ENCODE measurements at regions not wholly inside any gene's neighbourhood (a gene's known extent, or its start where the extent isn't known, plus 50 kb on each side); places are given as distances from the start of the nearest gene placed in this dataset.
A peak's percentile ranks its signal among the peaks of the same experiment; 100 is the strongest.

DNA sequence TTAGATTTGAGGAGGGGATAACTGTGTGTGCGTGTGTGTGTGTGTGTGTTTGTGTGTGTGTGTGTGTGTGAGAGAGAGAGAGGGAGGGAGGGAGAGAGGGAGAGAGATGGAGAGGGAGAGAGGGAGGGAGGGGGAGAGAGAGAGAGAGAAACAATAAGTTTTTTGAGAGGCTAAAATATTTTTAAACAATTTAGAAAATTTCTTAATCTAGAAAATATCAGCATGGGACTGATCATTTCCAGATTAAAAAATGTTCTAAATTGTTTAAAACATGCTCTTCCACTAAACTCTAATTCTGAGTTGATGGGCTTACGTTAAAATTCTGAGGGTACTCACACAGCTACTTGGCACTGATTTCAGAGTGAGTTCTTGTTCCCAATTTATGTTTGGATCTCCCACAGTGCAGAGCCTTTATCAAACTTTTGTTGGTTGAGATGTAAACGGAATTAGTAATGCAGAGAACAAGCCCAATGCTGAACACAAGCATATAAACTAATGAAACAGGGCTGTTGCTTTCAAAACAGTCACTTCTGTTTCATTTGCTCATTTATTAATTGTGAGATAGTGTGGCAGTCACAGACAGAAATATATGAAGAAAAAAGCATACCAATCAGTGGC lies 73.4 kb upstream of the RGS2 start:
- no peaks in the 10 kb centered on the region for H3K9me3 ChIP-seq (ENCODE audit: insufficient read depth in 2 of 2, low read depth in 1 of 2, low read length in 1 of 2)
- H3K79me2 ChIP-seq (ENCODE audit: control insufficient read depth in 1 of 2, insufficient read depth in 2 of 2, low read length in 2 of 2), result no peaks in the 10 kb centered on the region
- H4K5ac ChIP-seq (ENCODE audit: insufficient read length, low read depth, low read length), result no peak overlapping the region
- no peak overlapping the region for H2BK12ac ChIP-seq (ENCODE audit: low read depth, low read length)
- 0 out of 2 replicates have a peak overlapping the region, but pooled peaks have one; percentile 40 for H2AFZ ChIP-seq (ENCODE audit: low read length)
- no peak overlapping the region for H2AK5ac ChIP-seq (ENCODE audit: low read depth, low read length)
- H4K8ac ChIP-seq (ENCODE audit: extremely low read depth, insufficient read depth, low read length), result no peak overlapping the region
- ChIA-PET CTCF (ENCODE audit: partially characterized antibody) (no interaction called here), POLR2A (ENCODE audit: partially characterized antibody) (interaction anchor here (0.6 kb wide), 1 partner anchor 495 kb away, joined by 3 read pairs; no protein-coding TSS in a partner anchor)
- no peak overlapping the region for H3K4me3 ChIP-seq (ENCODE audit: extremely low read depth in 1 of 4, insufficient read depth in 2 of 4, low read depth in 3 of 4, low read length in 4 of 4)
- H3K79me1 ChIP-seq (ENCODE audit: low read depth, low read length), result no peaks in the 10 kb centered on the region
- no peak overlapping the region for H2BK15ac ChIP-seq (ENCODE audit: low read length)
- H3K36me3 ChIP-seq (ENCODE audit: control insufficient read depth in 2 of 4, insufficient read depth in 4 of 4, low read length in 3 of 4), result no peaks in the 10 kb centered on the region
- no peaks in the 10 kb centered on the region for H4K20me1 ChIP-seq (replicated peaks in 1 of 2; ENCODE audit: control insufficient read depth in 1 of 2, insufficient read depth in 2 of 2, low read length in 2 of 2)
- no peak overlapping the region for H3K4ac ChIP-seq (replicated peaks; ENCODE audit: insufficient read length, low read depth, low read length)
- H3K9ac ChIP-seq (replicated peaks in 1 of 4; ENCODE audit: extremely low read depth in 1 of 4, low read depth in 3 of 4, low read length in 3 of 4), result no peak overlapping the region
- no peaks in the 10 kb centered on the region for H3K4me1 ChIP-seq (replicated peaks in 1 of 4; ENCODE audit: control insufficient read depth in 3 of 4, insufficient read depth in 4 of 4, low read length in 3 of 4)
- no peak overlapping the region for H3K18ac ChIP-seq (ENCODE audit: extremely low read depth, low read length)
- H2BK120ac ChIP-seq (replicated peaks; ENCODE audit: low read depth, low read length), result no peak overlapping the region
- H3K27ac ChIP-seq (ENCODE audit: low read depth, low read length), result no peak overlapping the region
- no peak overlapping the region for H2BK20ac ChIP-seq (ENCODE audit: low read length)
- no peaks in the 10 kb centered on the region for H3K27me3 ChIP-seq (replicated peaks in 1 of 4; ENCODE audit: control insufficient read depth in 3 of 4, extremely low read depth in 1 of 4, insufficient read depth in 3 of 4, low read length in 3 of 4)
- H3K4me2 ChIP-seq (ENCODE audit: insufficient read depth in 1 of 2, low read depth in 2 of 2, low read length in 2 of 2), result no peak overlapping the region
- DNase-seq (ENCODE audit: low read depth in 1 of 2, low spot score in 2 of 2), result no peak
- H2BK5ac ChIP-seq (ENCODE audit: low read depth, low read length), result no peak overlapping the region
- H4K91ac ChIP-seq (replicated peaks; ENCODE audit: insufficient read length, low read length), result no peak overlapping the region
- H3K23ac ChIP-seq (ENCODE audit: insufficient read length), result no peak overlapping the region
- H3K23me2 ChIP-seq (ENCODE audit: low read depth, low read length), result peaks cover 2% of the 10 kb centered on the region; the same call in 1 of the 2 replicates
- 76 to 100% methylated on average over 1 to 3 of the region's 3 CpGs for whole genome bisulfite sequencing, 2 experiments (ENCODE audit: extremely low coverage in 1 of 2, insufficient coverage in 1 of 2, insufficient read length in 1 of 2, insufficient replicate concordance in 2 of 2, low coverage in 1 of 2, low lambda C conversion rate in 2 of 2, missing lambda C conversion rate in 1 of 2)
- FAIRE-seq, result no peak
- no peak overlapping the region for H3K56ac ChIP-seq (replicated peaks; ENCODE audit: insufficient read length, low read depth, low read length)
- H3K14ac ChIP-seq (ENCODE audit: insufficient read length), result no peak overlapping the region

Measured in H1 (cell line).